ENCODE measurements at regions not wholly inside any gene's neighbourhood (a gene's known extent, or its start where the extent isn't known, plus 50 kb on each side); places are given as distances from the start of the nearest gene placed in this dataset.

Small RNA genes lying in the stretch of these regions (small RNA-seq; reads per million reads assigned to genes)
- 0 reads per million in 2 donors for gene RNA5SP56
